ENCODE measurements at regions not wholly inside any gene's neighbourhood (a gene's known extent, or its start where the extent isn't known, plus 50 kb on each side); places are given as distances from the start of the nearest gene placed in this dataset.

DNA sequence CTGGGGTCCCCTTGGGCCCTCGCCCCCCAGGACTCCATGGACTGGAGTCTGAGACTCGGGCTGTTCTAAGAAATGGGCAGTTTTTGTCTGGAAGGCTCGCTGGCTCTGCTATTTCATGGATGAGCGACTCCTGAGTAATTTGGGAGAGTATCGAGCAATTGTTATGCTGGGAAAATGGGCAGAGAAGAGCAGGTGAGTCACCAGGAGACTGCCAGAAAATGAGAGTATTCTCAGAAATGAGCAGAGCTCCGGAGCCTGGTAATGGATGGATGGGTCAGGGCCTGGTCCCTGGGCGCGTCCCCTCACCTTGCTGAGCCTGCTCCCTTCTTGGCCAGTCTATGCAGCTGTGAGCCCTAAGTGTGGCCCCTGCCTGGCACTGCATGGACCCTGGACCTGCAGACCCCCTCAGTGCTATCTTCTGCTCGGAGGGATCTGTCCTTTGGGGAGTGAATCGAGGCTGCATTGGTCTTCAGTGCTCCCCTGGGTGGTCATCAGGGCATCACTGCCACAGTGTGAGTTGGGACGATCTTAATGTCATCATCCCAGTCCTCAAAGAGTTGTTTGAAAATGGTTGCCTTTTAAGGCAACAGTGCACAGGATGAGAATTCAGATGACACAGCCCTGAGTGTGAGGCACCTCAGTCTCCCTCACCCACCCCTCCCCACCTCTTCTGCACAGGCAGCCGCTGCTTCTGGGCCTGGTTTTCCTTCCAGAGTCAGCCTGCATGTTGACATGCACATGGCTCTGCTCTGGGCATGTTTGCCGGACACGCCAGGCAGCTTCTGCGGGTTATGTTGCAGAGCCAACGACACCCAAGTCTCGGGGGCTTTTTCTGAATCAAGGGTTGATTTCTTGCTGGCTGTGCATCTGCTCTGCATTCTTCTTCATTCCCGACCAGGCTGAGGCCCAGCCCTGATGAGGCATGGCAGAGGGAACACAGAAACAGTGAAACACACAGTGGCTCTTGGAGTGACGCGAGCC, 519.0 kb downstream of the TBC1D22A start:
- Mint-ChIP-seq H3K4me3 (no peak overlapping the region), H3K27me3 (ENCODE audit: low read depth) (peaks cover 27% of the 10 kb centered on the region), H3K27ac (ENCODE audit: unreplicated experiment) (no peak overlapping the region), H3K4me1 (no peaks in the 10 kb centered on the region), H3K9me3 (no peaks in the 10 kb centered on the region), H3K36me3 (ENCODE audit: low read depth) (peaks cover 4% of the 10 kb centered on the region)
- DNase-seq (ENCODE audit: low read depth, low spot score), result no peak
- TF ChIP-seq CTCF (conservative IDR thresholded peaks at IDR 0.05), result no peak

GRCh38 chr22:47280301-47280700, 517.9 kb downstream of the TBC1D22A start:
- H3K27me3 Mint-ChIP-seq (ENCODE audit: low read depth), result peaks cover 27% of the 10 kb centered on the region
- no peaks in the 10 kb centered on the region for H3K9me3 Mint-ChIP-seq
- DNase-seq (ENCODE audit: low read depth, low spot score), result no peak
- H3K27ac Mint-ChIP-seq (ENCODE audit: unreplicated experiment), result no peak overlapping the region
- H3K4me1 Mint-ChIP-seq, result no peaks in the 10 kb centered on the region
- H3K36me3 Mint-ChIP-seq (ENCODE audit: low read depth), result peaks cover 4% of the 10 kb centered on the region
- no peak overlapping the region for H3K4me3 Mint-ChIP-seq
- no peak for TF ChIP-seq CTCF (conservative IDR thresholded peaks at IDR 0.05)

GRCh38 chr22:47279746-47280145, 517.3 kb downstream of the TBC1D22A start:
- no peaks in the 10 kb centered on the region for H3K4me1 Mint-ChIP-seq
- peaks cover 4% of the 10 kb centered on the region for H3K36me3 Mint-ChIP-seq (ENCODE audit: low read depth)
- DNase-seq (ENCODE audit: low read depth, low spot score), result no peak
- H3K9me3 Mint-ChIP-seq, result peaks cover 3% of the 10 kb centered on the region
- H3K4me3 Mint-ChIP-seq, result no peak overlapping the region
- no peak overlapping the region for H3K27ac Mint-ChIP-seq (ENCODE audit: unreplicated experiment)
- TF ChIP-seq CTCF (conservative IDR thresholded peaks at IDR 0.05), result no peak
- H3K27me3 Mint-ChIP-seq (ENCODE audit: low read depth), result peaks cover 32% of the 10 kb centered on the region

DNA sequence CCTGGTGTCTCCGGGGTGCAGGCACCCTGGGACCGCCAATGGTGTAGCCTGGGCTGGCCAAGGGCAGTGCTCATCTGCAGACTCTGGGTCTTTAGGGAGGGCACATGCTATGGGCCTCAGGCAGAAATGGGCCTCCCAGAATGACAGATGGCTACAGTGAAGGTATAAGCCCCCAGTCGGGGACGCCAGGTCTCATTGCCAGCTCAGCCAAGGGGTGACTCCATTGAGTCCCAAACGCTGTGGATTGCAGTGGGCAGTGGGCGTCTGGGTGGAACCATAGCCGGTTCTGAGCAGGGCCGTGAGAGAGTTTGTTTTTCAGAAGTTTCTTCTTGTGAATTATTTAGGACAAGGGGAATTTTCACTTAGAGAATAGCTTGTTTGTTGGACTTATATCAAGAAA, 516.9 kb downstream of the TBC1D22A start:
- Mint-ChIP-seq H3K36me3 (ENCODE audit: low read depth) (peaks cover 4% of the 10 kb centered on the region), H3K27me3 (ENCODE audit: low read depth) (peaks cover 36% of the 10 kb centered on the region), H3K4me1 (no peaks in the 10 kb centered on the region), H3K4me3 (no peak overlapping the region), H3K27ac (ENCODE audit: unreplicated experiment) (no peak overlapping the region), H3K9me3 (peaks cover 3% of the 10 kb centered on the region)
- no peak for DNase-seq (ENCODE audit: low read depth, low spot score)
- no peak for TF ChIP-seq CTCF (conservative IDR thresholded peaks at IDR 0.05)

GRCh38 chr22:47278655-47279054, 516.2 kb downstream of the TBC1D22A start:
- Mint-ChIP-seq H3K4me3 (no peak overlapping the region), H3K36me3 (ENCODE audit: low read depth) (peaks cover 4% of the 10 kb centered on the region), H3K27me3 (ENCODE audit: low read depth) (peaks cover 38% of the 10 kb centered on the region), H3K4me1 (no peaks in the 10 kb centered on the region), H3K27ac (ENCODE audit: unreplicated experiment) (no peak overlapping the region), H3K9me3 (peaks cover 3% of the 10 kb centered on the region)
- DNase-seq (ENCODE audit: low read depth, low spot score), result no peak
- no peak for TF ChIP-seq CTCF (conservative IDR thresholded peaks at IDR 0.05)

Measured in neural crest cell (in vitro differentiated cells).